HUES48 (cell line): ENCODE measurements at regions not wholly inside any gene's neighbourhood (a gene's known extent, or its start where the extent isn't known, plus 50 kb on each side); places are given as distances from the start of the nearest gene placed in this dataset.

ENCODE experiments used
- H3K27ac ChIP-seq: one replicate; pipeline ENCODE4 v1.7.0; 2013; ENCODE audit warnings: low read depth, low read length, inconsistent platforms
- H3K27me3 ChIP-seq: 2 replicates; pipeline ENCODE4 v1.6.1; 2013; ENCODE audit warnings: mild to moderate bottlenecking, low read length; ENCODE audit not compliant: control insufficient read depth, insufficient read depth
- H3K36me3 ChIP-seq: 2 replicates; pipeline ENCODE4 v1.6.1; 2013; ENCODE audit warnings: low read length; ENCODE audit not compliant: control insufficient read depth, insufficient read depth
- H3K4me1 ChIP-seq: 2 replicates; pipeline ENCODE4 v1.6.1; 2013; ENCODE audit warnings: mild to moderate bottlenecking, low read length; ENCODE audit not compliant: control insufficient read depth, insufficient read depth
- H3K4me3 ChIP-seq: 2 replicates; pipeline ENCODE4 v1.5.1; 2013; ENCODE audit warnings: mild to moderate bottlenecking, low read depth, low read length
- H3K9ac ChIP-seq: 2 replicates; pipeline ENCODE4 v1.6.1; 2013; ENCODE audit warnings: mild to moderate bottlenecking, low read depth, low read length, moderate library complexity
- H3K9me3 ChIP-seq: 2 replicates; pipeline ENCODE4 v1.6.1; 2013; ENCODE audit warnings: low read length; ENCODE audit not compliant: control insufficient read depth, insufficient read depth

- H3K9me3 ChIP-seq = no peaks in the 10 kb centered on the region
- no peaks in the 10 kb centered on the region for H3K36me3 ChIP-seq
- H3K27ac ChIP-seq = no peak overlapping the region
- no peak overlapping the region for H3K4me3 ChIP-seq
- H3K4me1 ChIP-seq = 0 out of 2 replicates have a peak, but pooled peaks cover 5% of the 10 kb centered on the region
- H3K27me3 ChIP-seq = no peaks in the 10 kb centered on the region
- no peak overlapping the region for H3K9ac ChIP-seq
These were observed 65.6 kb upstream of the EPCAM start for GRCh38 chr2:47303341-47304148.

DNA sequence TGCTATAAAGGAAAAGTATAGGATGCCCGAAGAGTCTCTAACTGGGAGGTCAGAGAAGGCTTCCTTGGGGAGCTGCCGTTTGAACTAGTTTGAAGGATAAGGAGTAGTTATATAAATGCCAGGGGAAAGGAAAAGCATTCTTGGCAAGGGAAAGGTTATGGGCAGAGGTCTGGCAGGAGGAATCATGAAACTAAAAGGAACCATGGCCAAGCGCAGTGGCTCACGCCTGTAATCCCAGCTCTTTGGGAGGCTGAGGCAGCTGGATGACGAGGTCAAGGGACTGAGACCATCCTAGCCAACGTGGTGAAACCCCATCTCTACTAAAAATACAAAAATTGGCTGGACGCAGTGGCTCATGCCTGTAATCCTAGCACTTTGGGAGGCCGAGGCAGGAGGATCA, 66.8 kb upstream of the EPCAM start:
- Histone ChIP-seq H3K4me1 (peaks cover 5% of the 10 kb centered on the region; the same call in 1 of the 2 replicates), H3K4me3 (no peak overlapping the region)

DNA sequence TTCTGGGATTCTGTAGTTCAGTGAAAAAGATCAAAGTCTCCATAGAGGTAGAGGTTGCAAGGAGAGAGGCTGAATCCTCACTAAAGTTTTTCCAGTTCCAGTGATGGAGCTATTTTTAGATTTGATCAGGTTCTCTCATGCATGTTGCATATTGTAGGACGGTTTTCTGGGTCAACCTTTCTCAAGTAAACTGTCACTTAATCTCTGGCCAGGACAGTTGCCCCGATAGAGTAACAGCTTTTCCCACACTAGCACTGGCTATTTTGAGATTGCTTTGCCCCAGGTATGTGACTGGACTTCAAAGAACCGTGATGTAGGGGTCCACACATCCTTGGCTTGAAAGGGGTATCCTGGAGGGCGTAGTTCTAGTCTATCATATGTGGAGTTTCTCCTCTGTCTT, 67.4 kb upstream of the EPCAM start:
- H3K27ac ChIP-seq = no peak overlapping the region

More for the DNA sequence above, 66.8 kb upstream of the EPCAM start:
- Histone ChIP-seq H3K27me3 (no peaks in the 10 kb centered on the region), H3K36me3 (no peaks in the 10 kb centered on the region), H3K9me3 (no peaks in the 10 kb centered on the region), H3K27ac (no peak overlapping the region), H3K9ac (no peak overlapping the region)

GRCh38 chr2:47301277-47301618, 67.9 kb upstream of the EPCAM start:
- Histone ChIP-seq H3K9ac (no peak overlapping the region), H3K9me3 (no peaks in the 10 kb centered on the region), H3K27ac (no peak overlapping the region), H3K27me3 (no peaks in the 10 kb centered on the region), H3K36me3 (no peaks in the 10 kb centered on the region), H3K4me3 (no peak overlapping the region), H3K4me1 (peaks cover 5% of the 10 kb centered on the region; the same call in 1 of the 2 replicates)

More for the DNA sequence above, 67.4 kb upstream of the EPCAM start:
- Histone ChIP-seq H3K9me3 (no peaks in the 10 kb centered on the region), H3K36me3 (no peaks in the 10 kb centered on the region), H3K4me3 (no peak overlapping the region), H3K27me3 (no peaks in the 10 kb centered on the region), H3K9ac (no peak overlapping the region), H3K4me1 (peaks cover 5% of the 10 kb centered on the region; the same call in 1 of the 2 replicates)

DNA sequence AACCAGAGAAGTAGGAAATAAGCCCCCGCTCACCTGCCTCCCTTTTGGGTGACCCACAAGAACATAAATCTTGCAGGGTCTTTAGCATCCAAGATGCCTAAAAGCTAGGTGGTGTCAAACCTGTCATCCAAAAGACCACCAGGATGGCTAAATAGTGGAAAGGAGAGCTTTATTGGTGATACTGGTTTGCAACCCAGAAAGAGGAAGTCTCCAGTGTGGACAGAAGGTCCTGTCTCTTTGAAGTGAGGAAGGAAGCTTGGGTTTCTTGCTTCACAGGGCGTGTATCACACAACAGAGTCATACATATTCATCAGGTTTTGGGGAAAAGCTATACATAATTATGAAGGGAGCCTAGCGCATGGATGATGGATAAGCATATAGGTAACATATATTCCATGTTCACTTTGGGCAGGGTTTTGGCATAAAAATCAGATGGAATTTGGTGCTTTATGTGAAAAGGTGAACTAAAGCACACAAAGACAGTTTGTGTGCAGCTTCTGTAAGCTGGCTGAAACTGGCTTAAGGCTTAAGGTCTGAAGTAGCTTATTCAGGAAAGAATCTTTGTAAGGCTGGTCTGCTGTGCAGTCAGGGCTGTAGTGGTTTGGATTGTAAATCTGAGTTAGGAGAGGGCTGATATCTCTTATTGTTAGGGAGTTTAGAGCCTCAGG, 68.4 kb upstream of the EPCAM start:
- Histone ChIP-seq H3K9ac (no peak overlapping the region), H3K9me3 (no peaks in the 10 kb centered on the region), H3K4me3 (no peak overlapping the region), H3K27ac (no peak overlapping the region), H3K4me1 (peaks cover 5% of the 10 kb centered on the region; the same call in 1 of the 2 replicates), H3K27me3 (no peaks in the 10 kb centered on the region), H3K36me3 (no peaks in the 10 kb centered on the region)

DNA sequence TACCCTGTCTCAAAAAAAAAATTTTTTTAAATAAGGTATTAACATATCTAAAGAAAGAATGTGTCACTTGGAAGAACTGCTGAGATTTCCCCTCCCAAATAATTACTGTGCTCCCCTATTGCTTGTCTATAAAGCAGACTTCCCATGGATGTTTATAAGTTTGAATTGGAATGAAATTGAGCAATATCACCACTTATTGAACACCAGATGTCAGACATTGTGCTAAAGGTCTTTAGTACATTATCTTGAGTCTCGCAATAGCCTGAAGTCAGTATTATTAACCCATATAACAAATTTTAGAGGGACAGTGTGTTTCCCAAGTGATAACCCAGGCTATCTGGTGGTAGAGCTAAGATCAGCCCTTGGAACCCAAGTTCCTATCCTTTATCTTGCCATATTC, 69.0 kb upstream of the EPCAM start:
- no peak overlapping the region for H3K27ac ChIP-seq
- H3K9ac ChIP-seq = no peak overlapping the region

DNA sequence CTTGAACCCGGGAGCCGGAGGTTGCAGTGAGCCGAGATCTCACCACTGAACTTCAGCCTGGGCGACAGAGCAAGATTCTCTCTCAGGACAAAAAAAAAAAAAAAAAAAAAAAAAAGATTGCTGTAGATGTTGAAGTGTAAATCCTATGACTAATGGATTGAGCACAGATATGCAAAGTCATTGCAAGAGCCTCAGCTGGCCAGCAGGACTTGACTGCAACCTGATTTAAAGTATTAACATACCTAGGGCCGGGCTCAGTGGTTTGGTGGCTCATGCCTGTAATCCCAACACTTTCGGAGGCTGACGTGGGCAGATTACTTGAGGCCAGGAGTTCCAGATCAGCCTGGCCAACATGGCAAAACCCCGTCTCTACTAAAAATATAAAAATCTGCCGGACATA, 69.6 kb upstream of the EPCAM start:
- Histone ChIP-seq H3K9ac (no peak overlapping the region), H3K4me3 (no peak overlapping the region), H3K36me3 (no peaks in the 10 kb centered on the region), H3K4me1 (peaks cover 14% of the 10 kb centered on the region; the same call in 1 of the 2 replicates), H3K27ac (no peak overlapping the region), H3K9me3 (no peaks in the 10 kb centered on the region), H3K27me3 (no peaks in the 10 kb centered on the region)

More for the DNA sequence above, 69.0 kb upstream of the EPCAM start:
- Histone ChIP-seq H3K9me3 (no peaks in the 10 kb centered on the region), H3K36me3 (no peaks in the 10 kb centered on the region), H3K4me1 (peaks cover 12% of the 10 kb centered on the region; the same call in 1 of the 2 replicates), H3K4me3 (no peak overlapping the region), H3K27me3 (no peaks in the 10 kb centered on the region)

- no peak overlapping the region for H3K4me3 ChIP-seq
- no peaks in the 10 kb centered on the region for H3K27me3 ChIP-seq
- H3K9me3 ChIP-seq = no peaks in the 10 kb centered on the region
- H3K27ac ChIP-seq = no peak overlapping the region
- no peaks in the 10 kb centered on the region for H3K36me3 ChIP-seq
- no peak overlapping the region for H3K9ac ChIP-seq
- peaks cover 12% of the 10 kb centered on the region; the same call in 1 of the 2 replicates for H3K4me1 ChIP-seq
These were observed 70.3 kb upstream of the EPCAM start for GRCh38 chr2:47298771-47299170.

DNA sequence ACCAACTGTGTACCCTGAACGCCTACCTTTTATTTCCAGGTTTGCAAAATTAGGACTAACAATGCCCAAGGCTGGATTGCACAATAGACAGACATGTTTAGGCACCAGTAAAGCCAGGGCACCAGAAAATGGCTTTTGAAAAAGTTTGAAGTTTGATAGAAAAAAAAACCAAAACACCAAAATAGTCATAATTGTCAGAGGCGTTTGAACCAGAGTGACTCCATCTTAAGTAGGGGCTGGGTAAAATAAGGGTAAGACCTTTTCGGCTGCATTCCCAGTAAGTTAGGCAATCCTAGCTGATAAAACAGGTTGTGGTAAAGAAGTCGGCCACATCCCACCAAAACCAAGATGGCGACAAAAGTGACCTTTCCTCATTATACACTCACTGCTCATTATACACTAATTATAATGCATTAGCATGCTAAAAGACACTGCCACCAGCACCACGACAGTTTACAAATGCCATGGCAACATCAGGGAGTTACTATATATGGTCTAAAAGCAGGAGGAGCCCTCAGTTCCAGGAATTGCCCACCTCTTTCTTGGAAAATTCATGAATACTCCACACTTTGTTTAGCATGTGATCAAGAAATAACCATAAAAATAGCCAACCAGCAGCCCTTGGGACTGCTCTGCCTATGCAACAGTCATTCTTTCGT, 71.2 kb upstream of the EPCAM start:
- no peak overlapping the region for H3K27ac ChIP-seq

GRCh38 chr2:47295981-47296635, 73.0 kb upstream of the EPCAM start:
- no peaks in the 10 kb centered on the region for H3K36me3 ChIP-seq
- H3K27ac ChIP-seq = no peak overlapping the region
- H3K9me3 ChIP-seq = no peaks in the 10 kb centered on the region
- H3K9ac ChIP-seq = no peak overlapping the region
- peaks cover 8% of the 10 kb centered on the region; the same call in 1 of the 2 replicates for H3K4me1 ChIP-seq
- H3K4me3 ChIP-seq = no peak overlapping the region
- H3K27me3 ChIP-seq = no peaks in the 10 kb centered on the region

More for the DNA sequence above, 71.2 kb upstream of the EPCAM start:
- no peaks in the 10 kb centered on the region for H3K36me3 ChIP-seq
- H3K27me3 ChIP-seq = no peaks in the 10 kb centered on the region
- no peaks in the 10 kb centered on the region for H3K9me3 ChIP-seq
- no peak overlapping the region for H3K4me3 ChIP-seq
- H3K9ac ChIP-seq = no peak overlapping the region
- H3K4me1 ChIP-seq = peaks cover 8% of the 10 kb centered on the region; the same call in 1 of the 2 replicates
